Astrocyte (in vitro differentiated cells and primary cell): ENCODE measurements at regions not wholly inside any gene's neighbourhood (a gene's known extent, or its start where the extent isn't known, plus 50 kb on each side); places are given as distances from the start of the nearest gene placed in this dataset.

Experiments used
- DNase-seq: peaks from one replicate; pipeline ENCODE4 v3.0.0-alpha.2; 2010; ENCODE audit warnings: low read depth
- FAIRE-seq: peaks from 2 replicates; lab custom pipeline; 2011; peaks lifted over from hg19 to GRCh38; lab: Jason Lieb, UNC
- H2AFZ ChIP-seq: 2 replicates; pipeline ENCODE4 v1.6.0; 2012; ENCODE audit warnings: low read depth, low read length, inconsistent platforms
- H3K27ac ChIP-seq: 2 replicates; pipeline ENCODE4 v1.5.1; 2011; ENCODE audit warnings: low read depth, low read length, inconsistent platforms
- H3K27me3 ChIP-seq: 2 replicates; pipeline ENCODE4 v1.6.0; 2011; ENCODE audit warnings: low read length, inconsistent platforms; ENCODE audit not compliant: insufficient read depth
- H3K36me3 ChIP-seq: 2 replicates; pipeline ENCODE4 v1.5.1; 2011; ENCODE audit warnings: low read length, inconsistent platforms; ENCODE audit not compliant: insufficient read depth
- H3K4me1 ChIP-seq: 2 replicates; pipeline ENCODE4 v1.5.1; 2011; ENCODE audit warnings: low read length, inconsistent platforms; ENCODE audit not compliant: insufficient read depth
- H3K4me2 ChIP-seq: 2 replicates; pipeline ENCODE4 v1.6.0; 2012; ENCODE audit warnings: low read length, inconsistent platforms
- H3K4me3 ChIP-seq: 2 replicates; pipeline ENCODE4 v1.5.1; 2011; ENCODE audit warnings: low read depth, mild to moderate bottlenecking, low read length, inconsistent platforms; ENCODE audit not compliant: insufficient read depth
- H3K79me2 ChIP-seq: 2 replicates; pipeline ENCODE4 v1.6.0; 2012; ENCODE audit warnings: mild to moderate bottlenecking, low read length, inconsistent platforms; ENCODE audit not compliant: insufficient read depth
- H3K9ac ChIP-seq: 2 replicates; pipeline ENCODE4 v1.6.0; 2012; ENCODE audit warnings: mild to moderate bottlenecking, low read length, inconsistent platforms
- H3K9me3 ChIP-seq: 2 replicates; pipeline ENCODE4 v1.5.1; 2012; ENCODE audit warnings: low read depth, mild to moderate bottlenecking, low read length, inconsistent platforms; ENCODE audit not compliant: insufficient read depth
- H4K20me1 ChIP-seq: 2 replicates; pipeline ENCODE4 v1.6.0; 2012; ENCODE audit warnings: low read length, inconsistent platforms; ENCODE audit not compliant: insufficient read depth
- H3K27ac Mint-ChIP-seq: one replicate; pipeline ENCODE4 v1.8.0; 2021; ENCODE audit warnings: mild to moderate bottlenecking, mixed read lengths; ENCODE audit not compliant: unreplicated experiment
- H3K27me3 Mint-ChIP-seq: one replicate; pipeline ENCODE4 v1.8.0; 2021; ENCODE audit warnings: low read depth, mixed read lengths; ENCODE audit not compliant: unreplicated experiment
- H3K36me3 Mint-ChIP-seq: one replicate; pipeline ENCODE4 v1.8.0; 2021; ENCODE audit warnings: low read depth, mixed read lengths; ENCODE audit not compliant: unreplicated experiment
- H3K4me1 Mint-ChIP-seq: one replicate; pipeline ENCODE4 v1.8.0; 2021; ENCODE audit warnings: low read depth, mixed read lengths; ENCODE audit not compliant: unreplicated experiment
- H3K4me3 Mint-ChIP-seq: one replicate; pipeline ENCODE4 v1.8.0; 2021; ENCODE audit warnings: mild to moderate bottlenecking, moderate library complexity, mixed read lengths; ENCODE audit not compliant: unreplicated experiment
- H3K9me3 Mint-ChIP-seq: one replicate; pipeline ENCODE4 v1.8.0; 2021; ENCODE audit warnings: mild to moderate bottlenecking, mixed read lengths; ENCODE audit not compliant: unreplicated experiment
- EZH2 ChIP-seq: IDR thresholded peaks from 2 replicates; pipeline ENCODE4 v1.6.1; 2012; ENCODE audit warnings: mild to moderate bottlenecking, low read length, inconsistent platforms; ENCODE audit not compliant: insufficient read depth
- TF ChIP-seq, protein P1 (sequence below): IDR thresholded peaks from 2 replicates; pipeline ENCODE4 v1.5.1; 2011; ENCODE audit warnings: low read depth, mild to moderate bottlenecking, inconsistent platforms, low read length, moderate library complexity; ENCODE audit not compliant: insufficient read depth

DNA sequence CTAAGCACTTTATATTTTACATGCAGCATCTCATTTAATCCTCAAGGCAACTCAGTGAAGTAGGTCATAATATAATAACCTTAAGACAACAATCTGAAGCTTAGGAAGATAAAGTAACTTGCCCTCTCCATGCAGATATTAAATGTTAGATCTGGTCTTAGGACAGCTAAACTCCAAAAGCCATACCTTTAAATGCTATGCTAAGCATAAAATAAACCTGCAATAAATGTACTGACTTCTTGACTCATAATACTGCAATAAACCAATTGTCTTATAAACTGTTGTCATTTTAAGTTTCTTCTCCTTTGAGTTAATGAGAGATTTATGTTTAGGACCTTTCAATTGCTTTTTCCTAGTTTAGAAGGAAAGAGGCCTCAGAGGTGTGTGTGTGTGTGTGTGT lies 102.2 kb upstream of the MIER3 start:
- no peak for FAIRE-seq
- TF ChIP-seq, protein P1, sequence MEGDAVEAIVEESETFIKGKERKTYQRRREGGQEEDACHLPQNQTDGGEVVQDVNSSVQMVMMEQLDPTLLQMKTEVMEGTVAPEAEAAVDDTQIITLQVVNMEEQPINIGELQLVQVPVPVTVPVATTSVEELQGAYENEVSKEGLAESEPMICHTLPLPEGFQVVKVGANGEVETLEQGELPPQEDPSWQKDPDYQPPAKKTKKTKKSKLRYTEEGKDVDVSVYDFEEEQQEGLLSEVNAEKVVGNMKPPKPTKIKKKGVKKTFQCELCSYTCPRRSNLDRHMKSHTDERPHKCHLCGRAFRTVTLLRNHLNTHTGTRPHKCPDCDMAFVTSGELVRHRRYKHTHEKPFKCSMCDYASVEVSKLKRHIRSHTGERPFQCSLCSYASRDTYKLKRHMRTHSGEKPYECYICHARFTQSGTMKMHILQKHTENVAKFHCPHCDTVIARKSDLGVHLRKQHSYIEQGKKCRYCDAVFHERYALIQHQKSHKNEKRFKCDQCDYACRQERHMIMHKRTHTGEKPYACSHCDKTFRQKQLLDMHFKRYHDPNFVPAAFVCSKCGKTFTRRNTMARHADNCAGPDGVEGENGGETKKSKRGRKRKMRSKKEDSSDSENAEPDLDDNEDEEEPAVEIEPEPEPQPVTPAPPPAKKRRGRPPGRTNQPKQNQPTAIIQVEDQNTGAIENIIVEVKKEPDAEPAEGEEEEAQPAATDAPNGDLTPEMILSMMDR = no peak
- TF ChIP-seq EZH2 = no peak
- no peak overlapping the region for H3K27ac Mint-ChIP-seq
- H3K4me1 ChIP-seq = no peaks in the 10 kb centered on the region
- H2AFZ ChIP-seq = no peak overlapping the region
- no peaks in the 10 kb centered on the region for H4K20me1 ChIP-seq
- DNase-seq = no peak
- no peak overlapping the region for H3K4me3 Mint-ChIP-seq
- H3K27me3 ChIP-seq = no peaks in the 10 kb centered on the region
- H3K36me3 Mint-ChIP-seq = no peaks in the 10 kb centered on the region
- no peak overlapping the region for H3K9ac ChIP-seq
- peaks cover 4% of the 10 kb centered on the region for H3K4me1 Mint-ChIP-seq
- H3K9me3 Mint-ChIP-seq = no peaks in the 10 kb centered on the region
- H3K4me2 ChIP-seq = no peak overlapping the region
- H3K9me3 ChIP-seq = no peaks in the 10 kb centered on the region
- no peaks in the 10 kb centered on the region for H3K36me3 ChIP-seq
- no peak overlapping the region for H3K27ac ChIP-seq
- H3K4me3 ChIP-seq = no peak overlapping the region
- no peaks in the 10 kb centered on the region for H3K79me2 ChIP-seq
- peaks cover 7% of the 10 kb centered on the region for H3K27me3 Mint-ChIP-seq

DNA sequence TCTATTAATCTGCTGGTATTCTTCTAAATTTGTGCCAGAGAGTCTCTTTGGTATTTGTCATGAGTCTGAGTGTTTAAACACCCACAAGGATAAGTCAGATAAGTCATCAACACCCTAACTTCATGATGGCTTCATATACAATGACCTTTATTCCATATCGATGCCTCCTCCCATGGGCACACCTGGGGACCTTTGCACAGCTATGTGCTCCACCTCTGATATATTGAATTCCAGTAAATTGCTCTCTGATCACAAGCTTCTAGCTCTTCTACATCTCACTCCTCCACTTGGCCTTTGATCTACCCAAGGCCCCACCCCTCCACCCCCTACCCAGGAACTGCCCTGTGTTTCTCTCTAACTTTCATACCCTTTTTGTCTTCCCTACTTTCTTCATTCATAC lies 102.7 kb upstream of the MIER3 start:
- H3K36me3 Mint-ChIP-seq = no peaks in the 10 kb centered on the region
- Histone ChIP-seq H3K4me1 (no peaks in the 10 kb centered on the region), H3K36me3 (no peaks in the 10 kb centered on the region), H3K9ac (no peak overlapping the region), H3K27me3 (no peaks in the 10 kb centered on the region), H3K9me3 (no peaks in the 10 kb centered on the region), H4K20me1 (no peaks in the 10 kb centered on the region), H3K79me2 (no peaks in the 10 kb centered on the region), H3K4me3 (no peak overlapping the region), H2AFZ (no peak overlapping the region), H3K27ac (no peak overlapping the region), H3K4me2 (no peak overlapping the region)
- peaks cover 4% of the 10 kb centered on the region for H3K4me1 Mint-ChIP-seq
- peaks cover 4% of the 10 kb centered on the region for H3K27me3 Mint-ChIP-seq
- no peak for DNase-seq
- no peak for FAIRE-seq
- no peak overlapping the region for H3K4me3 Mint-ChIP-seq
- H3K27ac Mint-ChIP-seq = no peak overlapping the region
- TF ChIP-seq, protein P1 = no peak
- no peak for TF ChIP-seq EZH2
- H3K9me3 Mint-ChIP-seq = no peaks in the 10 kb centered on the region

DNA sequence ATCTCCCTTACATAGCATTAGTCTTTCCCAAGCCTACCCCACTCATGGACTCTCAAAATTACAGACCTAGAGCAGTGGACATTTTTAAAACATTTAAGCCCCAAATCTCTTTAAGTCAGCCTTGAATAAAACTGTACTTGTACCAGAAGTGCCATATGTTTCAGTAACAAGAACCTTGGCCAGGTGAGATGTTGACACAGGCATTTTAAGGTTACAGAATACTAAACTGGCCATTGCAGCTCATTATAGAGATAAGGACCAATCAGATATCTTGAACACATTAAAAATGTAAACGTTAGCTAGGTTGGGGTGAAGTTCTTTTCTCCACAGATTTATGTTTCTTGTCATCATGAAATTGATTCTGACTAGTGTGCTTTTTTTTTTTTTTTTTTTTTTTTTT lies 103.8 kb upstream of the MIER3 start:
- Histone ChIP-seq H2AFZ (no peak overlapping the region), H4K20me1 (no peaks in the 10 kb centered on the region), H3K4me2 (no peak overlapping the region), H3K4me3 (no peak overlapping the region), H3K79me2 (no peaks in the 10 kb centered on the region), H3K27me3 (no peaks in the 10 kb centered on the region), H3K9ac (no peak overlapping the region), H3K27ac (no peak overlapping the region), H3K4me1 (no peaks in the 10 kb centered on the region), H3K9me3 (no peaks in the 10 kb centered on the region), H3K36me3 (no peaks in the 10 kb centered on the region)
- no peaks in the 10 kb centered on the region for H3K9me3 Mint-ChIP-seq
- H3K27me3 Mint-ChIP-seq = peaks cover 4% of the 10 kb centered on the region
- TF ChIP-seq, protein P1 = no peak
- no peak for TF ChIP-seq EZH2
- no peak overlapping the region for H3K4me3 Mint-ChIP-seq
- no peaks in the 10 kb centered on the region for H3K36me3 Mint-ChIP-seq
- H3K27ac Mint-ChIP-seq = no peak overlapping the region
- no peak for FAIRE-seq
- no peak for DNase-seq
- H3K4me1 Mint-ChIP-seq = peaks cover 4% of the 10 kb centered on the region
